Stimulated activated memory B cell treated with anti-CD40 and anti-IgM and Interleukin-4, amounts not matched to agents 10 μg/mL and 1 μg/mL and 100 μg/mL, for 72 hours (primary cell): ENCODE measurements at regions not wholly inside any gene's neighbourhood (a gene's known extent, or its start where the extent isn't known, plus 50 kb on each side); places are given as distances from the start of the nearest gene placed in this dataset.
A peak's percentile ranks its signal among the peaks of the same experiment; 100 is the strongest.
"Not testable (repeated sequence)": the region's sequence is repeated elsewhere in the genome, so short reads cannot be mapped to it uniquely, and the experiment has no call there.

Experiments used
- ATAC-seq: fragments of 150-1000 bp; cut with Tn5 transposase; 2 replicates; pipeline ENCODE4 v1.10.0; 2021
- H3K27ac Mint-ChIP-seq: one replicate; pipeline ENCODE4 v1.8.0; 2022; ENCODE audit warnings: mild to moderate bottlenecking, mixed read lengths
- H3K27me3 Mint-ChIP-seq: one replicate; pipeline ENCODE4 v1.8.0; 2022; ENCODE audit warnings: mixed read lengths
- H3K36me3 Mint-ChIP-seq: one replicate; pipeline ENCODE4 v1.8.0; 2022; ENCODE audit warnings: mixed read lengths
- H3K4me1 Mint-ChIP-seq: one replicate; pipeline ENCODE4 v1.8.0; 2022; ENCODE audit warnings: mixed read lengths
- H3K4me3 Mint-ChIP-seq: one replicate; pipeline ENCODE4 v1.8.0; 2022; ENCODE audit warnings: mild to moderate bottlenecking, moderate library complexity, mixed read lengths
- H3K9me3 Mint-ChIP-seq: one replicate; pipeline ENCODE4 v1.8.0; 2022; ENCODE audit warnings: mixed read lengths

- Mint-ChIP-seq H3K36me3 (no peaks in the 10 kb centered on the region), H3K27me3 (no peaks in the 10 kb centered on the region), H3K4me3 (no peak overlapping the region), H3K4me1 (no peaks in the 10 kb centered on the region), H3K27ac (no peak overlapping the region), H3K9me3 (peaks cover 6% of the 10 kb centered on the region)
- ATAC-seq = no peak
Measured at GRCh38 chr4:19164334-19164733, 1087.4 kb upstream of the SLIT2 start.

- Mint-ChIP-seq H3K36me3 (no peaks in the 10 kb centered on the region), H3K4me1 (no peaks in the 10 kb centered on the region), H3K4me3 (no peak overlapping the region), H3K9me3 (peaks cover 13% of the 10 kb centered on the region), H3K27ac (no peak overlapping the region), H3K27me3 (no peaks in the 10 kb centered on the region)
- ATAC-seq = no peak
Measured at GRCh38 chr4:19159874-19160273, 1091.8 kb upstream of the SLIT2 start.

GRCh38 chr4:19158107-19158809 lies 1093.4 kb upstream of the SLIT2 start:
- peaks cover 12% of the 10 kb centered on the region for H3K9me3 Mint-ChIP-seq
- H3K4me3 Mint-ChIP-seq = no peak overlapping the region
- no peaks in the 10 kb centered on the region for H3K27me3 Mint-ChIP-seq
- H3K27ac Mint-ChIP-seq = no peak overlapping the region
- no peak for ATAC-seq
- H3K36me3 Mint-ChIP-seq = no peaks in the 10 kb centered on the region
- H3K4me1 Mint-ChIP-seq = no peaks in the 10 kb centered on the region

GRCh38 chr4:19156786-19157185 lies 1094.9 kb upstream of the SLIT2 start:
- H3K36me3 Mint-ChIP-seq = no peaks in the 10 kb centered on the region
- H3K4me3 Mint-ChIP-seq = no peak overlapping the region
- no peak overlapping the region for H3K27ac Mint-ChIP-seq
- ATAC-seq = no peak
- H3K4me1 Mint-ChIP-seq = no peaks in the 10 kb centered on the region
- H3K9me3 Mint-ChIP-seq = peaks cover 12% of the 10 kb centered on the region
- no peaks in the 10 kb centered on the region for H3K27me3 Mint-ChIP-seq

- Mint-ChIP-seq H3K36me3 (no peaks in the 10 kb centered on the region), H3K9me3 (peaks cover 12% of the 10 kb centered on the region), H3K27me3 (no peaks in the 10 kb centered on the region), H3K27ac (no peak overlapping the region), H3K4me3 (no peak overlapping the region), H3K4me1 (no peaks in the 10 kb centered on the region)
- ATAC-seq = no peak
Measured at GRCh38 chr4:19155568-19155967, 1096.1 kb upstream of the SLIT2 start.

GRCh38 chr4:19154267-19154666 lies 1097.4 kb upstream of the SLIT2 start:
- H3K27ac Mint-ChIP-seq, ATAC-seq, H3K4me1 Mint-ChIP-seq, H3K4me3 Mint-ChIP-seq, H3K36me3 Mint-ChIP-seq, H3K27me3 Mint-ChIP-seq: not testable (repeated sequence)
- peaks cover 12% of the 10 kb centered on the region for H3K9me3 Mint-ChIP-seq

- peaks cover 12% of the 10 kb centered on the region for H3K9me3 Mint-ChIP-seq
- H3K27me3 Mint-ChIP-seq = no peaks in the 10 kb centered on the region
- H3K36me3 Mint-ChIP-seq = no peaks in the 10 kb centered on the region
- no peaks in the 10 kb centered on the region for H3K4me1 Mint-ChIP-seq
- no peak overlapping the region for H3K4me3 Mint-ChIP-seq
- no peak for ATAC-seq
- H3K27ac Mint-ChIP-seq = no peak overlapping the region
Measured at GRCh38 chr4:19152264-19152663, 1099.4 kb upstream of the SLIT2 start.

GRCh38 chr4:19151684-19152083 lies 1100.0 kb upstream of the SLIT2 start:
- ATAC-seq = peak; percentile 39
- Mint-ChIP-seq H3K4me1 (no peaks in the 10 kb centered on the region), H3K9me3 (peaks cover 12% of the 10 kb centered on the region), H3K36me3 (no peaks in the 10 kb centered on the region), H3K4me3 (no peak overlapping the region), H3K27me3 (no peaks in the 10 kb centered on the region), H3K27ac (no peak overlapping the region)

GRCh38 chr4:19146038-19146437 lies 1105.7 kb upstream of the SLIT2 start:
- Mint-ChIP-seq H3K36me3 (no peaks in the 10 kb centered on the region), H3K4me3 (no peak overlapping the region), H3K4me1 (no peaks in the 10 kb centered on the region), H3K27ac (no peak overlapping the region), H3K9me3 (no peaks in the 10 kb centered on the region), H3K27me3 (no peaks in the 10 kb centered on the region)
- no peak for ATAC-seq

GRCh38 chr4:19135895-19136633 lies 1114.5 kb upstream of the LCORL start:
- Mint-ChIP-seq H3K4me3 (no peak overlapping the region), H3K9me3 (no peaks in the 10 kb centered on the region), H3K4me1 (no peaks in the 10 kb centered on the region), H3K27me3 (no peaks in the 10 kb centered on the region), H3K36me3 (no peaks in the 10 kb centered on the region), H3K27ac (no peak overlapping the region)
- no peak for ATAC-seq

- Mint-ChIP-seq H3K36me3 (no peaks in the 10 kb centered on the region), H3K4me1 (no peaks in the 10 kb centered on the region), H3K9me3 (no peaks in the 10 kb centered on the region), H3K27ac (no peak overlapping the region), H3K4me3 (no peak overlapping the region), H3K27me3 (no peaks in the 10 kb centered on the region)
- ATAC-seq = no peak
Measured at GRCh38 chr4:19134685-19135084, 1113.1 kb upstream of the LCORL start.

- no peaks in the 10 kb centered on the region for H3K4me1 Mint-ChIP-seq
- H3K27ac Mint-ChIP-seq = no peak overlapping the region
- H3K27me3 Mint-ChIP-seq = no peaks in the 10 kb centered on the region
- ATAC-seq = no peak
- no peaks in the 10 kb centered on the region for H3K9me3 Mint-ChIP-seq
- H3K36me3 Mint-ChIP-seq = no peaks in the 10 kb centered on the region
- no peak overlapping the region for H3K4me3 Mint-ChIP-seq
Measured at GRCh38 chr4:19133315-19133714, 1111.8 kb upstream of the LCORL start.

- Mint-ChIP-seq H3K4me3 (no peak overlapping the region), H3K9me3 (peaks cover 2% of the 10 kb centered on the region), H3K27ac (no peak overlapping the region), H3K27me3 (no peaks in the 10 kb centered on the region), H3K36me3 (no peaks in the 10 kb centered on the region), H3K4me1 (no peaks in the 10 kb centered on the region)
- no peak for ATAC-seq
Measured at GRCh38 chr4:19130866-19131265, 1109.3 kb upstream of the LCORL start.

GRCh38 chr4:19128176-19128575 lies 1106.6 kb upstream of the LCORL start:
- ATAC-seq = no peak
- peaks cover 11% of the 10 kb centered on the region for H3K9me3 Mint-ChIP-seq
- no peak overlapping the region for H3K27ac Mint-ChIP-seq
- no peaks in the 10 kb centered on the region for H3K36me3 Mint-ChIP-seq
- H3K27me3 Mint-ChIP-seq = peaks cover 8% of the 10 kb centered on the region
- H3K4me1 Mint-ChIP-seq = no peaks in the 10 kb centered on the region
- H3K4me3 Mint-ChIP-seq = no peak overlapping the region

- no peak for ATAC-seq
- no peak overlapping the region for H3K4me3 Mint-ChIP-seq
Measured at GRCh38 chr4:19126903-19127302, 1105.3 kb upstream of the LCORL start.

GRCh38 chr4:19123681-19124080 lies 1102.1 kb upstream of the LCORL start:
- peaks cover 11% of the 10 kb centered on the region for H3K9me3 Mint-ChIP-seq
- no peaks in the 10 kb centered on the region for H3K4me1 Mint-ChIP-seq
- H3K27me3 Mint-ChIP-seq = peaks cover 8% of the 10 kb centered on the region
- no peaks in the 10 kb centered on the region for H3K36me3 Mint-ChIP-seq
- no peak overlapping the region for H3K27ac Mint-ChIP-seq
- ATAC-seq = no peak
- no peak overlapping the region for H3K4me3 Mint-ChIP-seq

More at GRCh38 chr4:19126903-19127302, 1105.3 kb upstream of the LCORL start:
- Mint-ChIP-seq H3K9me3 (peaks cover 11% of the 10 kb centered on the region), H3K4me1 (no peaks in the 10 kb centered on the region), H3K27ac (no peak overlapping the region), H3K27me3 (peaks cover 8% of the 10 kb centered on the region), H3K36me3 (no peaks in the 10 kb centered on the region)
